ENCODE measurements at regions not wholly inside any gene's neighbourhood (a gene's known extent, or its start where the extent isn't known, plus 50 kb on each side); places are given as distances from the start of the nearest gene placed in this dataset.

GRCh38 chr1:58123051-58123450 is 423.5 kb downstream of the OMA1 start:
- no peak for DNase-seq

GRCh38 chr1:58119971-58120370 is 426.6 kb downstream of the OMA1 start:
- DNase-seq, result no peak

GRCh38 chr1:58116284-58116683 is 430.2 kb downstream of the OMA1 start:
- no peak for DNase-seq

GRCh38 chr1:58109646-58110200 is 436.8 kb downstream of the OMA1 start:
- no peak for DNase-seq

DNA sequence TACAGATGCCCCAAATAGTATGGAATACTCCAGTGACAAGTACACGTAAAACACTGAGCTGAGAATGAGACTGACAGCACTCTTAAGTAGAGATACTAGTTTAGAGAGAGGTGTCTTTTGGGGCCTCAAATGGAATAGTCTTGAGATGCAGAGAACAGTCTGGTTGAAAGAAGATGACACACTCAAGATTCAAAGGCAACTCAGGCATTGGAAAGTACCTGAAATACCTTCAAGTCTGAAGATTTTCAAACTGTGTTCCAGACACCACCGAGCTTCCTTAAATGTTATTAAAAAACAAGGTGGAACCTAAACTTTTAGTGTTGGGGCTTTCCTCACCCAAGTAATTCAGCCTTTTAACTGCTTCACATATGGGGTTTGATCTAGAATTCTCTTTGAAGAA is 437.7 kb downstream of the OMA1 start:
- DNase-seq, result no peak

- no peak for DNase-seq
Observed at GRCh38 chr1:58107943-58108342, 438.6 kb downstream of the OMA1 start.

GRCh38 chr1:58104960-58105359 is 441.6 kb downstream of the OMA1 start:
- DNase-seq, result no peak

DNA sequence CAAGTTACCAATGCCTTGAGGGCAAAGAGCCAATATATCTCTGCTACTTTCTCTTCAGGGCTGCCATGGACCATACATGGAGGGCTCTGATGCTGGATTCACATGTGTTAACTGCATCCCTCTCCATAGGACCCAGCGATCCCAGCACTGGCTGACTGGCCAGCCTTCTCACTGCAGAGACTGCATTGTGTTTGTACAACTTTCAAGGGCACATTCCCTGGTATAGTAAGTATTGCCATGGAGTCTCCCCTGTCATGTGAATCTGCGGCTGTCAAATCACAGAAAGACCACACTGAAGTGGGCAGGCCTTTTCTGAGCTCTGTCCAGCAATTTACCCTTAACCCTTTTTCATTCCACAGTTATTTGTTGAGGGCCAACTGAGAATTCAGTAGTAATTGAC is 449.8 kb downstream of the OMA1 start:
- no peak for DNase-seq

DNA sequence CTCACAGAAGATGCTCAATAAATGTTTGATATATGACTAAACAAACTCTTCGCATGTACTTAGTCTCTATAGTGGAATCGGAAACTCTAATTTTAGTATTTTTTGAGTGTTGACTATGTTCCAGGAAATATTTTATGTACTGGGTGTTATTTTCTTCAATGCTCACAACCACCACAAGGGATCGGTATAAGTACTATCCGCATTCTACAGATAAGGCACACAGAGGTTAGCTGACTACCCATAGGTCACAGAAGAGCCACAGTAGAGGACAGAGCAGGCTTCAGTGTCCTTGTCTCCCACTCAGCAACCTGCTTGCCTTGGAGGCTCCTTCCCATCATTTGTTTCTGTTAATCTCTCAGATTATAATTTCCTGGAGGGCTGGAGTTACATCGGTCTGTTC is 451.3 kb downstream of the OMA1 start:
- no peak for DNase-seq

DNA sequence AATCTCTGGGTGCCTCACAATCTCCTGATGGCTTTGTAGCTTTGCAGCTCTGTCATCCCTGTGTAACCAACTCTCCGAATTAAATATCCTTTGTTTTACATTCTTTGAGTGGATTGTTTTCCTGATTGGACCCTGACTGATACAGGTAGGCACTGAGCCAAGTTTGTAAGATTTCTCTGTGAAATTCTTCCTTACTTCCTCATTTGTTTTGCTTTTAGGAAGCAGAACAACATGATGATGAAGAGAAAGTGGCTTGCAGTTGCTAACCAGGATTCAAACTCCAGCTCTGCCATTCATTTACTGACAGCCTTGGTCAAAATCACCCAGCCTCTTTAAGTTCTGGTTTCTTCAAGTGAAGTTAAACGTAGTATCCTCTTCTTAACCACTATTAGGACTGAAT is 452.3 kb downstream of the OMA1 start:
- DNase-seq, result no peak

- no peak for DNase-seq
Observed at GRCh38 chr1:58090640-58091039, 455.9 kb downstream of the OMA1 start.

DNA sequence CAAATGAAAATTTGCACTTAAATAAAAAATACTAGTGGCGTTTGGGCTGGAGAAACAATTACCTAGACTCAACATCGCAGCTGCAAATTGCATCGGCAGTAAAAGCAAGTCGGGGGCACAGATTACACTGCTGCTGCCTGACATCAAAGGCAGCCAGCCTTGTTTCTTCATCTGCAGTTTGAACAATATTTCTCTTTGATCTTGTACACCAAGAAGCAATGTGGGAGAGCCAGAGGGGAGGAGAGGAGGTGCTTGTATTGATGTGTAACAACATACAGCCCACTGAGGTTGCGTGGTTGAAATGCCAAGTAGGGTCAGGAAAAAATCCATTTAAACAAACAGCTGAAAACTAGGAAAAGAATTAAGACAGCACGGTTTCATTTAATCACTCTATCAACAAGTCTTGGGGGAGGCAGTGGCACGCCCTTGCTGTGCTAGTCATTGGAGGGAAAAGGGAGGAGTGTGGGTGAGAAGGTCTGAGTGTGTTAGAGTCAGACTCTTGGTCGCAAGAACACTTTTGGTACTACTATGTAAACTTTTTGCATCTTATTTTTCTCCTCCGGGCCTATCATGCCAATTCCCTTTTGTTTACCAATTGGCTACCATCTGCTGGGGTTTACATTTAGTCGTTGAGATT is 456.5 kb downstream of the OMA1 start:
- DNase-seq, result no peak

DNA sequence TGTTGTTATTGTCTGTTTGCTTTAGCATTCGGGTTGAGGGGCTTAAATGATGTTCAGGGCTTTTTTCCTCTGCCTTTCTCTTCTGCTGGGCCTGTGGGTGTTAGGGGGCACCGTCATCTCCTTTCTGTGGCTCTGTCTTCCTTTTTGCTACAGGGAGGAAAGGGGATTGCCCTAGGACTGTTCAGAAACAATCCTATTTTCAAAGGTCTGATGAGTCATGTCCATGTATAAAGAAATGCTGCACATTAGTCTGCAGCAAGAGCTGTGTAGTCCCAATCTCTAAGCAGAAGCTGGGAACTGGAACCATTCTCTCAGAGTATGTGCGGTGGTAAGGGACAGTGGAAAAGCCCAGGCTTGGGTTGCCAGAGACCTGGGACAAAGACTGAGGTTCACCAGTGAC is 462.3 kb downstream of the OMA1 start:
- no peak for DNase-seq

GRCh38 chr1:58082596-58082995 is 463.9 kb downstream of the OMA1 start:
- no peak for DNase-seq

GRCh38 chr1:58076258-58076657 is 470.3 kb downstream of the OMA1 start:
- no peak for DNase-seq

- DNase-seq, result no peak
Observed at GRCh38 chr1:58075188-58075578, 471.3 kb downstream of the OMA1 start.

DNA sequence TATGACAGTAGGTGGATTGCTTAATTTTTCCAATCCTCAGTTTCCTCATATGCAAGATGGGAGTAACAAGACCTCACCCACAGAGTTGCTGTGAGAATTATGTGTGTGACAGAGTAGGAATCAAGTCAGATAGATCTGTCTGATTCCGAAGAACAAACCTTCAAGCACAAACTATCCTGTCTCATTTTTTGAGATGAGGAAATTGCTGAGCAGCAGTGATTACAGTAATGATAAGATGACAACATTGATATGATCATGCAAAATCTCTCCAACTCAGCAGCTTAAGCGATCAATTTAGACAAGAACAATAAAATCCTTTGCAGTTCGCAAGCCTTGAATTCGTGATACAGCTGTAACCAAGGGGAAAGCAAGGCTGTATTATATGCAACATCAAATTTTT is 474.1 kb downstream of the OMA1 start:
- DNase-seq, result no peak

GRCh38 chr1:58067082-58067481 is 479.4 kb downstream of the OMA1 start:
- DNase-seq, result no peak

DNA sequence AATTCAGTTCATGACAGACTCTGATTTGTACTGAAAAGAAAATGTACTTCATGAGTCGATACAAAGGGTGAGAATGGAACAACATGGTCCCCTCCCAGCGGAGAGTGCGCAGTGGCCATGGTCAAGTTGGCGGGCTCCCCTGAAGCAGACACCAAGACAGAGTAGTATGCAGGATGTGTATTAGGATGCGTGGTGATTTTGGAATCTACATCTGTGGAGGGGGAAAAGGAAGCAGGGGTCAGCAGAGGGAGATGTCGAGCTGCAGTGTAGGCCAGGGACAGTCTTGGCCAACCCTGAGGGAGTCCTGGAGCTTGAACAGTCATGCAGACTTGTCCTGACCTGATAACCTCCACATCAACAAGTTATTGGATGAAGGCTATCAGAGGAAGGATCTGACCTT is 481.0 kb downstream of the OMA1 start:
- DNase-seq, result no peak

- no peak for DNase-seq
Observed at GRCh38 chr1:58064166-58064565, 482.4 kb downstream of the OMA1 start.

GRCh38 chr1:58063095-58063494 is 483.4 kb downstream of the OMA1 start:
- DNase-seq, result no peak

GRCh38 chr1:58062635-58063034 is 483.9 kb downstream of the OMA1 start:
- no peak for DNase-seq

DNA sequence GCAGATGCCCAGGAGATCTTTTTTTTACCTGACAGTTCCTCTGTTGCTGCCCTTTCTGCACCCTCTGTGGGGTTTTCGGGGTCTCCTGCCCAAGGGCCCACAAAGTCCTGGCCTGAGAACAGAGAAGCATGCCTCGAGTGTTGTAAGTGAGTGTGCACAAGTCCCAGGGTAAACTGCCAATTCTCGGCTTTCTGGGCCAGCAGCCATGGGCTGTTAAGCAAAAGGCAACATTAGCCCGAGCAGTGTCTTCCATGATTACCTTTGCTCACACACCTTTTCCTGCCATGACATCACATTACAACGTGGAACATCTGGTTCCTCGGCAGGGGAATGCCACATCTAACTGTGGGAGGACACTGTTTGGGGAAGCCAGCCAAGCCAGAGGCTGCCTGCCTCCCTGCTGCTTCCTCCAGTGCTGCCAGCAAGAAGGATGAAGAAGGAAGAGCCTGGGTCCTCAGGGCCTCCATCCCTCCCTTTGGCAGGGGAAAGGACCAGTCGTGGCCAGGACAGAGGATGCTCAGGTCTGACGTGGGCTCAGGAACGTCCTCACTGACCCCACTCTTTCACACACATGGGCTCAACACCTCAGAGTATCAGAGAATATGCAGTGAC is 485.9 kb downstream of the OMA1 start:
- no peak for DNase-seq

DNA sequence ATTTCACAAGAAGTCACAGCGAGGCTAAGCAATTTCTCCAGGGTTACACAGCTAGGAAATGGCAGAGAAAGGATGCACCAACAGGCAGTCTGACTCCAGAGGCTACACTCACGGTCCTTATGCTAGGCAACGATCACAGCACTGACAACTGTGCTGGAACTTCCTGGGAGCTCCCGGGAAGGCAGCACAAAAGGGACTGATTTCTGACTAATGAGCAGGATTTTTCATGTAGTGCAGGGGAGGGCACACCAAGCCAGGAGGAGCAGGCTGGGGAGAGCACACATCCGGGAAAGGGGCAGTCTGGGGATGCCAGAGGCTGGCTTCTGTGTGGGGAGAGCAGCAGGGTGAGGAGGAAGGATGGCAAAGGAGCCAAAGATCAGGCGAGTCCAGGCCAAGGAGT is 486.7 kb downstream of the OMA1 start:
- no peak for DNase-seq

DNA sequence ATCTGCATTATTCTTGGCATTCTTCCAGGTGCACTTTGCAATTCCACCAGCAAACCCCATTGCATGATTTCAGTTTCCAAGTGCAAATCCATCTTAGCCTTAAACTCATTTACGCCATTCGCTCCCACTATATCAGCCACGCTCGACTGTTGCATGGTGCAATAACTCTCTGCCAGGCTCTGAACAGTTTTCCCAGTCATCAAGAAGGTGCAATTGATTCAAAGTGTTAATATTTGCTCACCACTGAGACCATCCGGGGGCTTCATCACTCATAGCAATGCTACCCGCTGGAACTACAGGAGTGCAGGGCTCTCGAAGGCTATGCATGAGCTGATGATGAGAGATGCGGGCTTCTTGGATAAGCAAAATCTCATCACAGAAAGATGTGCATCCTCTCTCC is 488.2 kb downstream of the OMA1 start:
- DNase-seq, result no peak

Data from NCI-H1105 (cell line).